Ishikawa (cell line): ENCODE measurements at regions not wholly inside any gene's neighbourhood (a gene's known extent, or its start where the extent isn't known, plus 50 kb on each side); places are given as distances from the start of the nearest gene placed in this dataset.

Source experiments
- RAD21 ChIP-seq: IDR thresholded peaks from 2 replicates; pipeline ENCODE4 v1.6.1; 2012; ENCODE audit warnings: low read depth
- TEAD4 ChIP-seq: IDR thresholded peaks from 2 replicates; pipeline ENCODE4 v1.6.1; 2012

DNA sequence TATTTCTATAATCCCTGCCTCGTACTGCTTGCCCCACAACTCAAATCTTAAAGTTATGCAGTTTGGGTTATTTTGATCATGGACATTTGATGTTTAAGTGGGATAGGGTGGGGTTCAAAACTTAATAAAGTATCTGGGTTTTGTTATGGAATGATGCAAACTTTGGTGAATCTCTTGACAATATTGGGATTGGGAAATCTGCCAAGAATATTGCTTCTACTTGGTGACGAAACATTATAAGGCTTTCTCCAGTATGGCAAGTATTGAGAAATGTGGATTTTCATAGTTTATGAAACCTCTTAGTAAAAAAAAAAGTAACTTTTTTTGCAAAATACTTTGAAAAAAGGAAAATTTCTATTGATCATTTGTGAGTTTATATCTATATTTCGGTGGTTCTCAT is 130.8 kb upstream of the SFRP2 start:
- TF ChIP-seq TEAD4 (no peak), RAD21 (no peak)
